GM21529 (cell line): ENCODE measurements at regions not wholly inside any gene's neighbourhood (a gene's known extent, or its start where the extent isn't known, plus 50 kb on each side); places are given as distances from the start of the nearest gene placed in this dataset.
"Not testable (repeated sequence)": the region's sequence is repeated elsewhere in the genome, so short reads cannot be mapped to it uniquely, and the experiment has no call there.

Experiments
- ATAC-seq: cut with Tn5 transposase; IDR thresholded peaks from one replicate; pipeline ENCODE4 v1.9.1; 2021; ENCODE audit not compliant: unreplicated experiment

- no peak for ATAC-seq
These were observed 109.2 kb downstream of the BASP1 start for GRCh38 chr5:17326600-17327037.

GRCh38 chr5:17327048-17327625, 109.7 kb downstream of the BASP1 start:
- ATAC-seq, result no peak

- no peak for ATAC-seq
These were observed 112.1 kb downstream of the BASP1 start for GRCh38 chr5:17329571-17329970.

GRCh38 chr5:17330386-17330785, 113.0 kb downstream of the BASP1 start:
- ATAC-seq, result no peak

- no peak for ATAC-seq
These were observed 114.2 kb downstream of the BASP1 start for GRCh38 chr5:17331651-17332050.

- no peak for ATAC-seq
These were observed 116.3 kb downstream of the BASP1 start for GRCh38 chr5:17333755-17334154.

- ATAC-seq, result no peak
These were observed 118.6 kb downstream of the BASP1 start for GRCh38 chr5:17336054-17336453.

- not testable (repeated sequence) for ATAC-seq
These were observed 119.3 kb downstream of the BASP1 start for GRCh38 chr5:17336723-17337122.

- no peak for ATAC-seq
These were observed 122.4 kb downstream of the BASP1 start for GRCh38 chr5:17339841-17340240.

GRCh38 chr5:17340379-17340778, 122.9 kb downstream of the BASP1 start:
- ATAC-seq, result no peak

GRCh38 chr5:17340819-17341218, 123.4 kb downstream of the BASP1 start:
- no peak for ATAC-seq

- ATAC-seq, result peak; percentile 95
These were observed 126.2 kb downstream of the BASP1 start for GRCh38 chr5:17343675-17344074.

GRCh38 chr5:17346811-17347210, 129.4 kb downstream of the BASP1 start:
- ATAC-seq, result no peak

- no peak for ATAC-seq
These were observed 134.8 kb downstream of the BASP1 start for GRCh38 chr5:17352223-17352622.

- ATAC-seq, result no peak
These were observed 136.8 kb downstream of the BASP1 start for GRCh38 chr5:17354265-17354664.

GRCh38 chr5:17355586-17356346, 138.3 kb downstream of the BASP1 start:
- no peak for ATAC-seq

- ATAC-seq, result no peak
These were observed 139.1 kb downstream of the BASP1 start for GRCh38 chr5:17356551-17356950.

- ATAC-seq, result no peak
These were observed 140.1 kb downstream of the BASP1 start for GRCh38 chr5:17357504-17357903.

- no peak for ATAC-seq
These were observed 140.0 kb upstream of the TAF11L2 start for GRCh38 chr5:17358031-17358430.

- ATAC-seq, result no peak
These were observed 138.5 kb upstream of the TAF11L2 start for GRCh38 chr5:17359451-17360011.

- ATAC-seq, result no peak
These were observed 137.2 kb upstream of the TAF11L2 start for GRCh38 chr5:17360879-17361278.

GRCh38 chr5:17361331-17361730, 136.7 kb upstream of the TAF11L2 start:
- ATAC-seq, result no peak
